GM23338 (cell line): ENCODE measurements at regions not wholly inside any gene's neighbourhood (a gene's known extent, or its start where the extent isn't known, plus 50 kb on each side); places are given as distances from the start of the nearest gene placed in this dataset.

Experiments used
- ATAC-seq: fragments of 200-7000 bp; cut with Tn5 transposase; 3 replicates; pipeline ENCODE4 v1.9.1; 2020
- DNase-seq: peaks from one replicate; pipeline ENCODE4 v3.0.0-alpha.2; 2015; ENCODE audit warnings: low spot score
- H2AFZ ChIP-seq: fragments of 200-600 bp; sonication (generic); 2 replicates; pipeline ENCODE4 v1.8.0; 2016; ENCODE audit warnings: antibody characterized with exemption, mild to moderate bottlenecking, moderate library complexity
- H3F3A ChIP-seq: fragments of 200-600 bp; sonication (generic); replicated peaks from 2 replicates; pipeline ENCODE4 v1.8.0; 2017; ENCODE audit warnings: antibody characterized with exemption, mixed run types, low read depth
- H3K27ac ChIP-seq: fragments of 200-600 bp; sonication (generic); 2 replicates; pipeline ENCODE4 v1.6.1; 2016; ENCODE audit warnings: low read depth
- H3K27me3 ChIP-seq: fragments of 200-600 bp; sonication (generic); 2 replicates; pipeline ENCODE4 v1.8.0; 2016; ENCODE audit warnings: mild to moderate bottlenecking, mixed run types, moderate library complexity; ENCODE audit not compliant: insufficient read depth
- H3K36me3 ChIP-seq: fragments of 200-600 bp; sonication (generic); 2 replicates; pipeline ENCODE4 v1.8.0; 2016; ENCODE audit warnings: mild to moderate bottlenecking; ENCODE audit not compliant: insufficient read depth
- H3K4me1 ChIP-seq: fragments of 200-600 bp; sonication (generic); 2 replicates; pipeline ENCODE4 v1.8.0; 2016; ENCODE audit warnings: mild to moderate bottlenecking, moderate library complexity; ENCODE audit not compliant: insufficient read depth
- H3K4me2 ChIP-seq: fragments of 200-600 bp; sonication (generic); 2 replicates; pipeline ENCODE4 v1.7.1; 2017; ENCODE audit warnings: mixed run types
- H3K4me3 ChIP-seq: fragments of 200-600 bp; sonication (generic); 2 replicates; pipeline ENCODE4 v1.6.1; 2016; ENCODE audit warnings: mixed run types
- H3K79me2 ChIP-seq: fragments of 200-600 bp; sonication (generic); replicated peaks from 2 replicates; pipeline ENCODE4 v1.8.0; 2017; ENCODE audit warnings: mild to moderate bottlenecking; ENCODE audit not compliant: insufficient read depth
- H3K9me2 ChIP-seq: fragments of 200-600 bp; sonication (generic); 2 replicates; pipeline ENCODE4 v1.8.0; 2017; ENCODE audit not compliant: insufficient read depth
- H4K20me1 ChIP-seq: fragments of 200-600 bp; sonication (generic); replicated peaks from 2 replicates; pipeline ENCODE4 v1.8.0; 2017; ENCODE audit warnings: mild to moderate bottlenecking; ENCODE audit not compliant: insufficient read depth
- H3K27ac Mint-ChIP-seq: 2 replicates; pipeline ENCODE4 v1.8.0; 2020; ENCODE audit warnings: inconsistent platforms, mild to moderate bottlenecking, moderate library complexity, mixed read lengths
- H3K27me3 Mint-ChIP-seq: 3 replicates; pipeline ENCODE4 v1.8.0; 2022; ENCODE audit warnings: low read depth, mild to moderate bottlenecking, moderate library complexity, mixed read lengths, inconsistent platforms; ENCODE audit not compliant: insufficient read depth, poor library complexity
- H3K36me3 Mint-ChIP-seq: 3 replicates; pipeline ENCODE4 v1.8.0; 2021; ENCODE audit warnings: low read depth, mild to moderate bottlenecking, inconsistent platforms, moderate library complexity, mixed read lengths
- H3K4me1 Mint-ChIP-seq: 3 replicates; pipeline ENCODE4 v1.8.0; 2020; ENCODE audit warnings: mild to moderate bottlenecking, inconsistent platforms, mixed read lengths
- H3K4me3 Mint-ChIP-seq: 3 replicates; pipeline ENCODE4 v1.8.0; 2021; ENCODE audit warnings: moderate library complexity, mild to moderate bottlenecking, inconsistent platforms, mixed read lengths
- H3K9me3 Mint-ChIP-seq: 3 replicates; pipeline ENCODE4 v1.8.0; 2020; ENCODE audit warnings: moderate library complexity, mild to moderate bottlenecking, inconsistent platforms, mixed read lengths
- CREB1 ChIP-seq: fragments of 250-450 bp; sonication (Bioruptor Pico); IDR thresholded peaks from 2 replicates; pipeline ENCODE4 v1.5.0; 2020; ENCODE audit warnings: low read depth, mild to moderate bottlenecking, moderate library complexity
- CTCF ChIP-seq, 2 experiments: fragments of 200-600 bp in 1 of 2; sonication (generic) in 1 of 2; conservative IDR thresholded peaks; 2 replicates each; pipeline versions ENCODE4 v1.5.1 to v1.6.1; 2016 to 2017; ENCODE audit warnings: antibody characterized with exemption in 2 of 2, low read depth in 2 of 2, mild to moderate bottlenecking in 2 of 2, moderate library complexity in 1 of 2
- EZH2 ChIP-seq: fragments of 200-600 bp; sonication (generic); IDR thresholded peaks from one replicate; pipeline ENCODE4 v1.8.0; 2017; ENCODE audit warnings: antibody characterized with exemption, mild to moderate bottlenecking, low read depth; ENCODE audit not compliant: unreplicated experiment
- EZH2phosphoT487 ChIP-seq: fragments of 200-600 bp; sonication (generic); IDR thresholded peaks from one replicate; pipeline ENCODE4 v1.8.1; 2018; ENCODE audit warnings: antibody characterized with exemption; ENCODE audit not compliant: unreplicated experiment
- JUNB ChIP-seq: IDR thresholded peaks from one replicate; pipeline ENCODE4 v1.6.1; 2016; ENCODE audit warnings: antibody characterized with exemption; ENCODE audit not compliant: unreplicated experiment
- NANOG ChIP-seq: IDR thresholded peaks from 2 replicates; pipeline ENCODE4 v1.6.1; 2016; ENCODE audit warnings: antibody characterized with exemption, borderline replicate concordance
- POLR2AphosphoS5 ChIP-seq: IDR thresholded peaks from 2 replicates; pipeline ENCODE4 v1.6.1; 2016; ENCODE audit warnings: antibody characterized with exemption, low read depth
- STAT1 ChIP-seq: IDR thresholded peaks from one replicate; pipeline ENCODE4 v1.6.1; 2016; ENCODE audit warnings: antibody characterized with exemption; ENCODE audit not compliant: unreplicated experiment
- ZNF114 ChIP-seq: fragments of 250-450 bp; sonication (Bioruptor Pico); IDR thresholded peaks from 2 replicates; pipeline ENCODE4 v1.5.0; 2020; ENCODE audit warnings: mild to moderate bottlenecking, moderate library complexity
- ZNF331 ChIP-seq: fragments of 250-450 bp; sonication (Bioruptor Pico); IDR thresholded peaks from 2 replicates; pipeline ENCODE4 v1.5.0; 2020; ENCODE audit warnings: low read depth, mild to moderate bottlenecking, moderate library complexity
- TF ChIP-seq, protein P1 (sequence below): IDR thresholded peaks from 2 replicates; pipeline ENCODE4 v1.6.1; 2016; ENCODE audit warnings: antibody characterized with exemption
- TF ChIP-seq, protein P2 (sequence below): IDR thresholded peaks from one replicate; pipeline ENCODE4 v1.6.1; 2018; ENCODE audit warnings: antibody characterized with exemption; ENCODE audit not compliant: unreplicated experiment
- TF ChIP-seq, protein P3 (sequence below): fragments of 250-450 bp; sonication (Bioruptor Pico); IDR thresholded peaks from 2 replicates; pipeline ENCODE4 v1.5.0; 2020; ENCODE audit warnings: mild to moderate bottlenecking, moderate library complexity

DNA sequence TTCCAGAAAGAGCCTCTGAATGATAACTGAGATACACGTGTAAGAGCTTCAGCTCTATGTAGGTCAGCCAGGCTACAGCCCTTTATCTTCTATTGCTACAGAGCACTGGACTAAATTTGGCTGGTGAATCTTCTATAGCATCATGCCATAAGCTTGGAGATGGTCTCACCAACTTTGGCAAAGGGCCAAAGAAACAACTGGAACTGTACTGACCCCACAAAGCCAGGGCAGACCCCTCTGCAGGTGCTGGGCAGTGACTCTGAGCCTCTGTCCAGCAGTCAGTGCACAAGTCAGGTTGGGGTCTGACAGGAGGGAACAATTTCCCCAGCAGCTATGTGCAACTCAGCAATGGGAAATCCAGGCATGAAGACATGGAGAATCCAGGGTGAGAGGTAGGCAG is 57.8 kb upstream of the NFASC start:
- TF ChIP-seq STAT1 = no peak
- TF ChIP-seq, protein P1, sequence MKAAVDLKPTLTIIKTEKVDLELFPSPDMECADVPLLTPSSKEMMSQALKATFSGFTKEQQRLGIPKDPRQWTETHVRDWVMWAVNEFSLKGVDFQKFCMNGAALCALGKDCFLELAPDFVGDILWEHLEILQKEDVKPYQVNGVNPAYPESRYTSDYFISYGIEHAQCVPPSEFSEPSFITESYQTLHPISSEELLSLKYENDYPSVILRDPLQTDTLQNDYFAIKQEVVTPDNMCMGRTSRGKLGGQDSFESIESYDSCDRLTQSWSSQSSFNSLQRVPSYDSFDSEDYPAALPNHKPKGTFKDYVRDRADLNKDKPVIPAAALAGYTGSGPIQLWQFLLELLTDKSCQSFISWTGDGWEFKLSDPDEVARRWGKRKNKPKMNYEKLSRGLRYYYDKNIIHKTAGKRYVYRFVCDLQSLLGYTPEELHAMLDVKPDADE = no peak
- no peak for TF ChIP-seq ZNF331
- TF ChIP-seq, protein P2, sequence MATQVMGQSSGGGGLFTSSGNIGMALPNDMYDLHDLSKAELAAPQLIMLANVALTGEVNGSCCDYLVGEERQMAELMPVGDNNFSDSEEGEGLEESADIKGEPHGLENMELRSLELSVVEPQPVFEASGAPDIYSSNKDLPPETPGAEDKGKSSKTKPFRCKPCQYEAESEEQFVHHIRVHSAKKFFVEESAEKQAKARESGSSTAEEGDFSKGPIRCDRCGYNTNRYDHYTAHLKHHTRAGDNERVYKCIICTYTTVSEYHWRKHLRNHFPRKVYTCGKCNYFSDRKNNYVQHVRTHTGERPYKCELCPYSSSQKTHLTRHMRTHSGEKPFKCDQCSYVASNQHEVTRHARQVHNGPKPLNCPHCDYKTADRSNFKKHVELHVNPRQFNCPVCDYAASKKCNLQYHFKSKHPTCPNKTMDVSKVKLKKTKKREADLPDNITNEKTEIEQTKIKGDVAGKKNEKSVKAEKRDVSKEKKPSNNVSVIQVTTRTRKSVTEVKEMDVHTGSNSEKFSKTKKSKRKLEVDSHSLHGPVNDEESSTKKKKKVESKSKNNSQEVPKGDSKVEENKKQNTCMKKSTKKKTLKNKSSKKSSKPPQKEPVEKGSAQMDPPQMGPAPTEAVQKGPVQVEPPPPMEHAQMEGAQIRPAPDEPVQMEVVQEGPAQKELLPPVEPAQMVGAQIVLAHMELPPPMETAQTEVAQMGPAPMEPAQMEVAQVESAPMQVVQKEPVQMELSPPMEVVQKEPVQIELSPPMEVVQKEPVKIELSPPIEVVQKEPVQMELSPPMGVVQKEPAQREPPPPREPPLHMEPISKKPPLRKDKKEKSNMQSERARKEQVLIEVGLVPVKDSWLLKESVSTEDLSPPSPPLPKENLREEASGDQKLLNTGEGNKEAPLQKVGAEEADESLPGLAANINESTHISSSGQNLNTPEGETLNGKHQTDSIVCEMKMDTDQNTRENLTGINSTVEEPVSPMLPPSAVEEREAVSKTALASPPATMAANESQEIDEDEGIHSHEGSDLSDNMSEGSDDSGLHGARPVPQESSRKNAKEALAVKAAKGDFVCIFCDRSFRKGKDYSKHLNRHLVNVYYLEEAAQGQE = no peak
- no peak for TF ChIP-seq EZH2
- TF ChIP-seq NANOG = no peak
- TF ChIP-seq ZNF114 (CRISPR knock-in tag) = no peak
- no peak for TF ChIP-seq POLR2AphosphoS5
- TF ChIP-seq CREB1 (CRISPR knock-in tag) = no peak
- TF ChIP-seq EZH2phosphoT487 = no peak
- TF ChIP-seq JUNB = no peak
- TF ChIP-seq CTCF (conservative IDR thresholded peaks at IDR 0.05; ENCODE audit: low read depth in 2 of 2) = no peak
- TF ChIP-seq, protein P3, sequence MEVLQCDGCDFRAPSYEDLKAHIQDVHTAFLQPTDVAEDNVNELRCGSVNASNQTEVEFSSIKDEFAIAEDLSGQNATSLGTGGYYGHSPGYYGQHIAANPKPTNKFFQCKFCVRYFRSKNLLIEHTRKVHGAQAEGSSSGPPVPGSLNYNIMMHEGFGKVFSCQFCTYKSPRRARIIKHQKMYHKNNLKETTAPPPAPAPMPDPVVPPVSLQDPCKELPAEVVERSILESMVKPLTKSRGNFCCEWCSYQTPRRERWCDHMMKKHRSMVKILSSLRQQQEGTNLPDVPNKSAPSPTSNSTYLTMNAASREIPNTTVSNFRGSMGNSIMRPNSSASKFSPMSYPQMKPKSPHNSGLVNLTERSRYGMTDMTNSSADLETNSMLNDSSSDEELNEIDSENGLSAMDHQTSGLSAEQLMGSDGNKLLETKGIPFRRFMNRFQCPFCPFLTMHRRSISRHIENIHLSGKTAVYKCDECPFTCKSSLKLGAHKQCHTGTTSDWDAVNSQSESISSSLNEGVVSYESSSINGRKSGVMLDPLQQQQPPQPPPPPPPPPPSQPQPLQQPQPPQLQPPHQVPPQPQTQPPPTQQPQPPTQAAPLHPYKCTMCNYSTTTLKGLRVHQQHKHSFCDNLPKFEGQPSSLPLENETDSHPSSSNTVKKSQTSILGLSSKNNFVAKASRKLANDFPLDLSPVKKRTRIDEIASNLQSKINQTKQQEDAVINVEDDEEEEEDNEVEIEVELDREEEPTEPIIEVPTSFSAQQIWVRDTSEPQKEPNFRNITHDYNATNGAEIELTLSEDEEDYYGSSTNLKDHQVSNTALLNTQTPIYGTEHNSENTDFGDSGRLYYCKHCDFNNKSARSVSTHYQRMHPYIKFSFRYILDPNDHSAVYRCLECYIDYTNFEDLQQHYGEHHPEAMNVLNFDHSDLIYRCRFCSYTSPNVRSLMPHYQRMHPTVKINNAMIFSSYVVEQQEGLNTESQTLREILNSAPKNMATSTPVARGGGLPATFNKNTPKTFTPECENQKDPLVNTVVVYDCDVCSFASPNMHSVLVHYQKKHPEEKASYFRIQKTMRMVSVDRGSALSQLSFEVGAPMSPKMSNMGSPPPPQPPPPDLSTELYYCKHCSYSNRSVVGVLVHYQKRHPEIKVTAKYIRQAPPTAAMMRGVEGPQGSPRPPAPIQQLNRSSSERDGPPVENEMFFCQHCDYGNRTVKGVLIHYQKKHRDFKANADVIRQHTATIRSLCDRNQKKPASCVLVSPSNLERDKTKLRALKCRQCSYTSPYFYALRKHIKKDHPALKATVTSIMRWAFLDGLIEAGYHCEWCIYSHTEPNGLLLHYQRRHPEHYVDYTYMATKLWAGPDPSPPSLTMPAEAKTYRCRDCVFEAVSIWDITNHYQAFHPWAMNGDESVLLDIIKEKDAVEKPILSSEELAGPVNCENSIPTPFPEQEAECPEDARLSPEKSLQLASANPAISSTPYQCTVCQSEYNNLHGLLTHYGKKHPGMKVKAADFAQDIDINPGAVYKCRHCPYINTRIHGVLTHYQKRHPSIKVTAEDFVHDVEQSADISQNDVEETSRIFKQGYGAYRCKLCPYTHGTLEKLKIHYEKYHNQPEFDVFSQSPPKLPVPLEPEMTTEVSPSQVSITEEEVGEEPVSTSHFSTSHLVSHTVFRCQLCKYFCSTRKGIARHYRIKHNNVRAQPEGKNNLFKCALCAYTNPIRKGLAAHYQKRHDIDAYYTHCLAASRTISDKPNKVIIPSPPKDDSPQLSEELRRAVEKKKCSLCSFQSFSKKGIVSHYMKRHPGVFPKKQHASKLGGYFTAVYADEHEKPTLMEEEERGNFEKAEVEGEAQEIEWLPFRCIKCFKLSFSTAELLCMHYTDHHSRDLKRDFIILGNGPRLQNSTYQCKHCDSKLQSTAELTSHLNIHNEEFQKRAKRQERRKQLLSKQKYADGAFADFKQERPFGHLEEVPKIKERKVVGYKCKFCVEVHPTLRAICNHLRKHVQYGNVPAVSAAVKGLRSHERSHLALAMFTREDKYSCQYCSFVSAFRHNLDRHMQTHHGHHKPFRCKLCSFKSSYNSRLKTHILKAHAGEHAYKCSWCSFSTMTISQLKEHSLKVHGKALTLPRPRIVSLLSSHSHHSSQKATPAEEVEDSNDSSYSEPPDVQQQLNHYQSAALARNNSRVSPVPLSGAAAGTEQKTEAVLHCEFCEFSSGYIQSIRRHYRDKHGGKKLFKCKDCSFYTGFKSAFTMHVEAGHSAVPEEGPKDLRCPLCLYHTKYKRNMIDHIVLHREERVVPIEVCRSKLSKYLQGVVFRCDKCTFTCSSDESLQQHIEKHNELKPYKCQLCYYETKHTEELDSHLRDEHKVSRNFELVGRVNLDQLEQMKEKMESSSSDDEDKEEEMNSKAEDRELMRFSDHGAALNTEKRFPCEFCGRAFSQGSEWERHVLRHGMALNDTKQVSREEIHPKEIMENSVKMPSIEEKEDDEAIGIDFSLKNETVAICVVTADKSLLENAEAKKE (CRISPR knock-in tag) = no peak
- Histone ChIP-seq H3K36me3 (no peaks in the 10 kb centered on the region), H3K9me2 (no peaks in the 10 kb centered on the region), H3K4me2 (no peak overlapping the region), H3K4me3 (no peak overlapping the region), H3K79me2 (no peaks in the 10 kb centered on the region), H3K27ac (no peak overlapping the region), H3K4me1 (no peaks in the 10 kb centered on the region; the same call in 1 of the 2 replicates), H3K27me3 (no peaks in the 10 kb centered on the region), H2AFZ (no peak overlapping the region), H4K20me1 (no peaks in the 10 kb centered on the region; the same call in 1 of the 2 replicates), H3F3A (no peaks in the 10 kb centered on the region)
- Mint-ChIP-seq H3K27me3 (peaks cover 4% of the 10 kb centered on the region), H3K9me3 (no peaks in the 10 kb centered on the region), H3K4me3 (no peak overlapping the region), H3K4me1 (peaks cover 2% of the 10 kb centered on the region; the same call in 2 of the 3 replicates), H3K27ac (no peak overlapping the region), H3K36me3 (no peaks in the 10 kb centered on the region)
- DNase-seq (no peak), ATAC-seq (no peak)
